HCT116 (cell line): ENCODE measurements at regions not wholly inside any gene's neighbourhood (a gene's known extent, or its start where the extent isn't known, plus 50 kb on each side); places are given as distances from the start of the nearest gene placed in this dataset.

Experiments used
- ATAC-seq: fragments of 200-7000 bp; cut with Tn5 transposase; 2 replicates; pipeline ENCODE4 v1.9.1; 2020; ENCODE audit warnings: mild to moderate bottlenecking, moderate library complexity
- BruUV-seq: library from RNA; stranded (reverse); fragments of 400-500 nt; replicated peaks from 2 replicates; lab custom pipeline; 2021; lab: Mats Ljungman, UMichigan
- CTCF ChIA-PET: fragments of 300-600 bp; sonication (Branson Sonifier 250); formaldehyde crosslinking; loops from one replicate; lab custom pipeline; 2021; ENCODE audit warnings: antibody characterized with exemption; lab: Charles Lee
- POLR2A ChIA-PET: fragments of 300-600, 350-600 bp; sonication (Branson Sonifier 250); formaldehyde crosslinking; loops from one replicate; lab custom pipeline; 2021; ENCODE audit warnings: antibody characterized with exemption; lab: Charles Lee
- RAD21 ChIA-PET, 2 experiments: fragments of 300-600 bp; sonication (Branson Sonifier 250); formaldehyde crosslinking; loops; one replicate each; lab custom pipeline; 2023; ENCODE audit warnings: low total read pairs in 2 of 2; ENCODE audit not compliant: uncharacterized antibody in 2 of 2, unreplicated experiment in 2 of 2, low non-redundant PET in 1 of 2; lab: Charles Lee
- DNase-seq: peaks from one replicate; pipeline ENCODE4 v3.0.0-alpha.2; 2010; ENCODE audit warnings: low read depth, low spot score
- H2AFZ ChIP-seq: fragments of 200-600 bp; shearing (Covaris generic), sonication (generic); 2 replicates; pipeline ENCODE4 v1.6.1; 2017; ENCODE audit warnings: low read depth, mixed run types, mixed read lengths, antibody characterized with exemption, low read length; ENCODE audit not compliant: poor library complexity, severe bottlenecking
- H3K27ac ChIP-seq: 2 replicates; pipeline ENCODE4 v1.5.1; 2012; ENCODE audit warnings: low read depth, low read length
- H3K27me3 ChIP-seq: fragments of 200-600 bp; sonication (generic); 2 replicates; pipeline ENCODE4 v1.6.1; 2016; ENCODE audit warnings: mixed run types, low read length, mixed read lengths; ENCODE audit not compliant: insufficient read depth
- H3K36me3 ChIP-seq, 2 experiments: fragments of 200-500 bp in 1 of 2; fragments of 200-600 bp in 1 of 2; sonication (Bioruptor generic) in 1 of 2; sonication (generic) in 1 of 2; 2 replicates each; pipeline versions ENCODE4 v1.5.1 to v1.6.1; 2014 to 2016; ENCODE audit warnings: low read length in 2 of 2, inconsistent platforms in 1 of 2, mixed read lengths in 1 of 2, mixed run types in 1 of 2; ENCODE audit not compliant: insufficient read depth in 2 of 2, control insufficient read depth in 1 of 2
- H3K4me1 ChIP-seq, 2 experiments: fragments of 200-600 bp in 1 of 2; sonication (generic) in 1 of 2; 2 replicates each; pipeline versions ENCODE4 v1.5.1 to v1.6.1; 2012 to 2017; ENCODE audit warnings: low read length in 2 of 2, inconsistent platforms in 1 of 2, mild to moderate bottlenecking in 1 of 2, mixed read lengths in 1 of 2, mixed run types in 1 of 2, moderate library complexity in 1 of 2; ENCODE audit not compliant: insufficient read depth in 2 of 2, control insufficient read depth in 1 of 2
- H3K4me2 ChIP-seq: fragments of 200-600 bp; sonication (generic); 2 replicates; pipeline ENCODE4 v1.6.1; 2017; ENCODE audit warnings: mixed run types, low read length, mixed read lengths
- H3K4me3 ChIP-seq, 2 experiments: fragments of 200-600 bp in 1 of 2; sonication (generic) in 1 of 2; replicated peaks in 1 of 2; 2 replicates each; pipeline ENCODE4 v1.5.1; 2011 to 2016; ENCODE audit warnings: low read length in 2 of 2, control low read depth in 1 of 2, low read depth in 1 of 2, mild to moderate bottlenecking in 1 of 2, mixed read lengths in 1 of 2, mixed run types in 1 of 2
- H3K79me2 ChIP-seq: fragments of 200-600 bp; sonication (generic); 2 replicates; pipeline ENCODE4 v1.6.1; 2017; ENCODE audit warnings: mild to moderate bottlenecking, mixed run types, low read length, moderate library complexity, mixed read lengths; ENCODE audit not compliant: insufficient read depth
- H3K9ac ChIP-seq: fragments of 200-600 bp; sonication (generic); 2 replicates; pipeline ENCODE4 v1.6.1; 2016; ENCODE audit warnings: low read length, mixed read lengths
- H3K9me2 ChIP-seq: fragments of 200-600 bp; sonication (generic), shearing (Covaris generic); 2 replicates; pipeline ENCODE4 v1.6.1; 2017; ENCODE audit warnings: mixed run types, mild to moderate bottlenecking, moderate library complexity; ENCODE audit not compliant: insufficient read depth
- H3K9me3 ChIP-seq, 2 experiments: fragments of 200-500 bp in 1 of 2; fragments of 200-600 bp in 1 of 2; sonication (Bioruptor generic) in 1 of 2; sonication (generic) in 1 of 2; 2 replicates each; pipeline ENCODE4 v1.6.1; 2014 to 2017; ENCODE audit warnings: low read length in 2 of 2, mixed read lengths in 2 of 2, inconsistent platforms in 1 of 2, low read depth in 1 of 2, mild to moderate bottlenecking in 1 of 2, mixed run types in 1 of 2, moderate library complexity in 1 of 2; ENCODE audit not compliant: control insufficient read depth in 1 of 2, insufficient read depth in 1 of 2
- H4K20me1 ChIP-seq: fragments of 200-600 bp; sonication (generic), shearing (Covaris generic); 2 replicates; pipeline ENCODE4 v1.6.1; 2017; ENCODE audit warnings: mixed run types, mild to moderate bottlenecking, moderate library complexity; ENCODE audit not compliant: insufficient read depth
- EZH2 ChIP-seq: fragments of 200-600 bp; sonication (generic); IDR thresholded peaks from 2 replicates; pipeline ENCODE4 v1.6.1; 2017; ENCODE audit warnings: antibody characterized with exemption, mixed run types
- SRF ChIP-seq: IDR thresholded peaks from 2 replicates; pipeline ENCODE4 v1.6.1; 2012; ENCODE audit warnings: low read depth
- ZNF274 ChIP-seq: fragments of 200-500 bp; sonication (Bioruptor generic); IDR thresholded peaks from 2 replicates; pipeline ENCODE4 v1.6.1; 2014; ENCODE audit warnings: mild to moderate bottlenecking, low read depth, low read length, inconsistent platforms
- intact Hi-C: fragments of 100-400 bp; cut with micrococcal nuclease; formaldehyde crosslinking; loops from 2 replicates; pipeline ENCODE4 v1.10.0; 2022
- TF ChIP-seq, protein P1 (sequence below): IDR thresholded peaks from 2 replicates; pipeline ENCODE4 v1.6.1; 2012; ENCODE audit warnings: low read depth
- TF ChIP-seq, protein P2 (sequence below), 3 experiments: fragments of 200-600 bp in 1 of 3; sonication (generic) in 1 of 3; IDR thresholded peaks in 2 of 3; conservative IDR thresholded peaks in 1 of 3; 2 replicates each; pipeline ENCODE4 v1.5.1; 2012 to 2017; ENCODE audit warnings: low read depth in 2 of 3, low read length in 2 of 3, antibody characterized with exemption in 1 of 3, borderline replicate concordance in 1 of 3, control low read depth in 1 of 3, mild to moderate bottlenecking in 1 of 3, mixed read lengths in 1 of 3, mixed run types in 1 of 3, moderate library complexity in 1 of 3; ENCODE audit not compliant: insufficient read depth in 1 of 3
- TF ChIP-seq, protein P3 (sequence below): IDR thresholded peaks from 2 replicates; pipeline ENCODE4 v1.6.1; 2012

DNA sequence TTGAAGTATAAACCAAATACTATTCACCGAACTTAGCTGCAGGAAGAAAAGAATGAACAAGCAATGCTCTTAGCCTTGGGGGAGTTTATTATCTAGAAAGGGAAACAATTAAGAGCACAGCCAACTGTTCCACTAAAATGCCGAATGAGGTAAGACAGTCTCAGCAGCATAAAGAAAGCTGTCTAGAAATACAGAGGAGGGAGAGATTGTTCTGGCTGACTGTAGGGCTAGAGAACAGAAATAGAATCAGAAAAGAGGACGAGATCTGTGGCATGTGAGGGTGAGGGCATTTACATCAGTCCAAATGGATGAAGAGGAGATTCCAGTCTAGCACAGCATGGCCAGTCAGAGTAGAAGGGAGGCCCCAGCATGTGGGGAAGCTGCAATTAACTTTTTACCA lies 56.8 kb upstream of the TNFRSF19 start:
- ChIA-PET CTCF (no interaction called here), RAD21 (no interaction called here), POLR2A (no interaction called here)
- Histone ChIP-seq H3K27ac (no peak overlapping the region), H3K9me2 (no peaks in the 10 kb centered on the region), H3K9me3 (no peaks in the 10 kb centered on the region), H2AFZ (no peak overlapping the region), H3K4me2 (no peak overlapping the region), H3K9ac (no peak overlapping the region), H3K4me1 (peaks cover 0 to 4% of the 10 kb centered on the region in 2 experiments; a peak in 1 of 4 replicates), H4K20me1 (no peaks in the 10 kb centered on the region), H3K4me3 (no peak overlapping the region), H3K27me3 (peaks cover 14% of the 10 kb centered on the region), H3K36me3 (no peaks in the 10 kb centered on the region), H3K79me2 (no peaks in the 10 kb centered on the region)
- no peak for DNase-seq
- intact Hi-C loops = loop anchor here (5.0 kb wide), 2 partner anchors 194 to 359 kb away; no protein-coding TSS in a partner anchor
- ATAC-seq = no peak
- no TSS peak for BruUV-seq
- TF ChIP-seq, protein P1, sequence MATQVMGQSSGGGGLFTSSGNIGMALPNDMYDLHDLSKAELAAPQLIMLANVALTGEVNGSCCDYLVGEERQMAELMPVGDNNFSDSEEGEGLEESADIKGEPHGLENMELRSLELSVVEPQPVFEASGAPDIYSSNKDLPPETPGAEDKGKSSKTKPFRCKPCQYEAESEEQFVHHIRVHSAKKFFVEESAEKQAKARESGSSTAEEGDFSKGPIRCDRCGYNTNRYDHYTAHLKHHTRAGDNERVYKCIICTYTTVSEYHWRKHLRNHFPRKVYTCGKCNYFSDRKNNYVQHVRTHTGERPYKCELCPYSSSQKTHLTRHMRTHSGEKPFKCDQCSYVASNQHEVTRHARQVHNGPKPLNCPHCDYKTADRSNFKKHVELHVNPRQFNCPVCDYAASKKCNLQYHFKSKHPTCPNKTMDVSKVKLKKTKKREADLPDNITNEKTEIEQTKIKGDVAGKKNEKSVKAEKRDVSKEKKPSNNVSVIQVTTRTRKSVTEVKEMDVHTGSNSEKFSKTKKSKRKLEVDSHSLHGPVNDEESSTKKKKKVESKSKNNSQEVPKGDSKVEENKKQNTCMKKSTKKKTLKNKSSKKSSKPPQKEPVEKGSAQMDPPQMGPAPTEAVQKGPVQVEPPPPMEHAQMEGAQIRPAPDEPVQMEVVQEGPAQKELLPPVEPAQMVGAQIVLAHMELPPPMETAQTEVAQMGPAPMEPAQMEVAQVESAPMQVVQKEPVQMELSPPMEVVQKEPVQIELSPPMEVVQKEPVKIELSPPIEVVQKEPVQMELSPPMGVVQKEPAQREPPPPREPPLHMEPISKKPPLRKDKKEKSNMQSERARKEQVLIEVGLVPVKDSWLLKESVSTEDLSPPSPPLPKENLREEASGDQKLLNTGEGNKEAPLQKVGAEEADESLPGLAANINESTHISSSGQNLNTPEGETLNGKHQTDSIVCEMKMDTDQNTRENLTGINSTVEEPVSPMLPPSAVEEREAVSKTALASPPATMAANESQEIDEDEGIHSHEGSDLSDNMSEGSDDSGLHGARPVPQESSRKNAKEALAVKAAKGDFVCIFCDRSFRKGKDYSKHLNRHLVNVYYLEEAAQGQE = no peak

DNA sequence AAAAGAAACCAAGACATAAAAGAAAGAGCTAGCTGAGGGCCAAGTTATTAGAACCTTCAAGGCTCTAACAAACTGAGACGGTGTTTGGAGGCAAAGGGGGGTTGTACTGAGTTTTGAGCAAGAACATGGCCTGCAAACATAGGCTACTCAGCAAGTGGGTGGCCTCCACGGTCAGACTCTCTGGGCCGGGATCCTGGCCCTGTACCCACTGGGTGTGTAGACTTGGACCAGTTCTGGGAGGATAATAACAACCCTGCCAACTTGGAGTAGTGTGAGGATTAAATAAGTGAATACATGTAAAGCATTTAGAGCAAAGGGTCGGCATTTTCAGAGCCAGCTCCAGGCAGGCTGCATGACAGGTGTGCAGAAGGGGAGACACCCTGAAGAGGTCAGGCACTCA lies 56.1 kb upstream of the TNFRSF19 start:
- Histone ChIP-seq H3K4me3 (no peak overlapping the region), H3K9me2 (no peaks in the 10 kb centered on the region), H3K27ac (no peak overlapping the region), H3K4me2 (no peak overlapping the region), H3K27me3 (peaks cover 14% of the 10 kb centered on the region), H3K4me1 (peaks cover 0 to 4% of the 10 kb centered on the region in 2 experiments; a peak in 1 of 4 replicates), H4K20me1 (no peaks in the 10 kb centered on the region), H3K9ac (no peak overlapping the region), H3K79me2 (no peaks in the 10 kb centered on the region)
- POLR2A ChIA-PET = no interaction called here
- RAD21 ChIA-PET = no interaction called here
- no peak for ATAC-seq
- intact Hi-C loops = loop anchor here (5.0 kb wide), 2 partner anchors 193 to 358 kb away; no protein-coding TSS in a partner anchor
- TF ChIP-seq, protein P1 = no peak
- TF ChIP-seq SRF (no peak), ZNF274 (no peak), EZH2 (no peak)
- TF ChIP-seq, protein P2, sequence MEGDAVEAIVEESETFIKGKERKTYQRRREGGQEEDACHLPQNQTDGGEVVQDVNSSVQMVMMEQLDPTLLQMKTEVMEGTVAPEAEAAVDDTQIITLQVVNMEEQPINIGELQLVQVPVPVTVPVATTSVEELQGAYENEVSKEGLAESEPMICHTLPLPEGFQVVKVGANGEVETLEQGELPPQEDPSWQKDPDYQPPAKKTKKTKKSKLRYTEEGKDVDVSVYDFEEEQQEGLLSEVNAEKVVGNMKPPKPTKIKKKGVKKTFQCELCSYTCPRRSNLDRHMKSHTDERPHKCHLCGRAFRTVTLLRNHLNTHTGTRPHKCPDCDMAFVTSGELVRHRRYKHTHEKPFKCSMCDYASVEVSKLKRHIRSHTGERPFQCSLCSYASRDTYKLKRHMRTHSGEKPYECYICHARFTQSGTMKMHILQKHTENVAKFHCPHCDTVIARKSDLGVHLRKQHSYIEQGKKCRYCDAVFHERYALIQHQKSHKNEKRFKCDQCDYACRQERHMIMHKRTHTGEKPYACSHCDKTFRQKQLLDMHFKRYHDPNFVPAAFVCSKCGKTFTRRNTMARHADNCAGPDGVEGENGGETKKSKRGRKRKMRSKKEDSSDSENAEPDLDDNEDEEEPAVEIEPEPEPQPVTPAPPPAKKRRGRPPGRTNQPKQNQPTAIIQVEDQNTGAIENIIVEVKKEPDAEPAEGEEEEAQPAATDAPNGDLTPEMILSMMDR (IDR thresholded peaks at IDR 0.05 in 2 of 3, conservative IDR thresholded peaks at IDR 0.05 in 1 of 3; ENCODE audit: borderline replicate concordance in 1 of 3, insufficient read depth in 1 of 3, low read depth in 2 of 3, low read length in 2 of 3) = no peak
- TF ChIP-seq, protein P3, sequence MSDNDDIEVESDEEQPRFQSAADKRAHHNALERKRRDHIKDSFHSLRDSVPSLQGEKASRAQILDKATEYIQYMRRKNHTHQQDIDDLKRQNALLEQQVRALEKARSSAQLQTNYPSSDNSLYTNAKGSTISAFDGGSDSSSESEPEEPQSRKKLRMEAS = no peak
- TF ChIP-seq, all 23 proteins: peak for 0
- CTCF ChIA-PET = no interaction called here
- no peak for DNase-seq
- no peaks in the 10 kb centered on the region for H3K36me3 ChIP-seq
- no peaks in the 10 kb centered on the region for H3K9me3 ChIP-seq
- no TSS peak for BruUV-seq
- H2AFZ ChIP-seq = no peak overlapping the region
